H1 (cell line): ENCODE measurements at regions not wholly inside any gene's neighbourhood (a gene's known extent, or its start where the extent isn't known, plus 50 kb on each side); places are given as distances from the start of the nearest gene placed in this dataset.

Source experiments
- TEAD4 ChIP-seq: IDR thresholded peaks from 2 replicates; pipeline ENCODE4 v1.6.1; 2012; ENCODE audit warnings: low read depth, low read length, inconsistent platforms, mixed read lengths
- USF2 ChIP-seq: IDR thresholded peaks from 2 replicates; pipeline ENCODE4 v1.6.1; 2011; ENCODE audit warnings: low read length, improper control_type of control experiment

GRCh38 chr9:73577848-73578247 is 426.2 kb downstream of the ANXA1 start (continued):
- TF ChIP-seq USF2 (no peak), TEAD4 (no peak)
